Liver (tissue), 8 donors: ENCODE measurements at regions not wholly inside any gene's neighbourhood (a gene's known extent, or its start where the extent isn't known, plus 50 kb on each side); places are given as distances from the start of the nearest gene placed in this dataset.

Experiments used
- DNase-seq: peaks from one replicate; pipeline ENCODE4 v3.0.0-alpha.2; 2017; ENCODE audit warnings: low spot score
- H3K27ac ChIP-seq, 2 donors: one replicate each; pipeline ENCODE4 v1.7.0; 2013; ENCODE audit warnings: inconsistent platforms in 2 of 2, low read length in 2 of 2, control low read depth in 1 of 2, low read depth in 1 of 2, mild to moderate bottlenecking in 1 of 2
- H3K27me3 ChIP-seq, 4 donors: one replicate each; pipeline versions ENCODE4 v1.6.1 to v1.7.0; 2013; ENCODE audit warnings: low read length in 3 of 4, inconsistent platforms in 1 of 4, mild to moderate bottlenecking in 1 of 4, moderate library complexity in 1 of 4; ENCODE audit not compliant: control insufficient read depth in 4 of 4, insufficient read depth in 4 of 4
- H3K36me3 ChIP-seq, 4 donors: one replicate each; pipeline versions ENCODE4 v1.6.1 to v1.7.0; 2013; ENCODE audit warnings: low read length in 3 of 4, mild to moderate bottlenecking in 3 of 4, low read depth in 1 of 4, moderate library complexity in 1 of 4; ENCODE audit not compliant: control insufficient read depth in 4 of 4, insufficient read depth in 3 of 4
- H3K4me1 ChIP-seq, 4 donors: one replicate each; pipeline versions ENCODE4 v1.6.1 to v1.7.0; 2013; ENCODE audit warnings: low read length in 3 of 4, mild to moderate bottlenecking in 3 of 4, moderate library complexity in 1 of 4; ENCODE audit not compliant: control insufficient read depth in 4 of 4, insufficient read depth in 4 of 4
- H3K4me3 ChIP-seq, 3 donors: one replicate each; pipeline versions ENCODE4 v1.6.1 to v1.7.0; 2013; ENCODE audit warnings: low read length in 3 of 3, control low read depth in 1 of 3, low read depth in 1 of 3, mild to moderate bottlenecking in 1 of 3
- H3K9ac ChIP-seq, 2 donors: one replicate each; pipeline ENCODE4 v1.7.0; 2013; ENCODE audit warnings: low read length in 2 of 2, mild to moderate bottlenecking in 2 of 2, moderate library complexity in 2 of 2, control low read depth in 1 of 2, low read depth in 1 of 2
- H3K9me3 ChIP-seq, 4 donors: one replicate each; pipeline versions ENCODE4 v1.6.1 to v1.7.0; 2013; ENCODE audit warnings: low read length in 3 of 4; ENCODE audit not compliant: control insufficient read depth in 4 of 4
- ATF3 ChIP-seq: IDR thresholded peaks from 2 replicates; pipeline ENCODE4 v1.6.1; 2016; ENCODE audit warnings: antibody characterized with exemption
- CTCF ChIP-seq: fragments of 150-350 bp; IDR thresholded peaks from 2 replicates; pipeline ENCODE4 v1.5.1; 2017; ENCODE audit warnings: improper control_type of control experiment, low read depth, low read length; ENCODE audit not compliant: missing input control
- EGR1 ChIP-seq, 2 donors: IDR thresholded peaks; 2 replicates each; pipeline ENCODE4 v1.6.1; 2016 to 2018; ENCODE audit warnings: antibody characterized with exemption in 2 of 2, low read depth in 2 of 2
- FOXA1 ChIP-seq: IDR thresholded peaks from 2 replicates; pipeline ENCODE4 v1.6.1; 2016; ENCODE audit warnings: antibody characterized with exemption
- FOXA2 ChIP-seq: IDR thresholded peaks from 2 replicates; pipeline ENCODE4 v1.6.1; 2016; ENCODE audit warnings: antibody characterized with exemption
- GABPA ChIP-seq, 2 donors: IDR thresholded peaks in 1 of 2; conservative IDR thresholded peaks in 1 of 2; 2 replicates each; pipeline ENCODE4 v1.6.1; 2016; ENCODE audit warnings: antibody characterized with exemption in 2 of 2, mild to moderate bottlenecking in 1 of 2, moderate library complexity in 1 of 2
- JUND ChIP-seq, 2 donors: IDR thresholded peaks; 2 replicates each; pipeline ENCODE4 v1.6.1; 2016; ENCODE audit warnings: antibody characterized with exemption in 2 of 2
- MAX ChIP-seq: IDR thresholded peaks from 2 replicates; pipeline ENCODE4 v1.6.1; 2016; ENCODE audit warnings: antibody characterized with exemption
- RAD21 ChIP-seq, 2 donors: IDR thresholded peaks; 2 replicates each; pipeline ENCODE4 v1.6.1; 2016; ENCODE audit warnings: antibody characterized with exemption in 2 of 2, mild to moderate bottlenecking in 2 of 2
- REST ChIP-seq: IDR thresholded peaks from 2 replicates; pipeline ENCODE4 v1.6.1; 2016; ENCODE audit warnings: antibody characterized with exemption, mild to moderate bottlenecking
- RXRA ChIP-seq, 2 donors: IDR thresholded peaks; 2 replicates each; pipeline ENCODE4 v1.6.1; 2017 to 2018; ENCODE audit warnings: antibody characterized with exemption in 2 of 2, mild to moderate bottlenecking in 1 of 2
- SP1 ChIP-seq: IDR thresholded peaks from 2 replicates; pipeline ENCODE4 v1.6.1; 2018; ENCODE audit warnings: antibody characterized with exemption, mild to moderate bottlenecking
- TAF1 ChIP-seq: conservative IDR thresholded peaks from 2 replicates; pipeline ENCODE4 v1.6.1; 2016; ENCODE audit warnings: antibody characterized with exemption, mild to moderate bottlenecking
- YY1 ChIP-seq: IDR thresholded peaks from 2 replicates; pipeline ENCODE4 v1.6.1; 2016; ENCODE audit warnings: antibody characterized with exemption, mild to moderate bottlenecking
- ZBTB33 ChIP-seq: IDR thresholded peaks from 2 replicates; pipeline ENCODE4 v1.6.1; 2016; ENCODE audit warnings: antibody characterized with exemption
- WGBS: extraction: QIAGEN DNeasy Blood & Tissue Kit; methylation state at CpG from one replicate; pipeline ENCODE4 v1.1.7; 2013; 5-methylcytosine and 5-hydroxymethylcytosine counted together
- donor health status: healthy.
- donor health status: healthy.
- donor health status: healthy.
- donor health status: healthy.
- donor health status: healthy.

GRCh38 chr20:10925767-10926166 is 252.0 kb upstream of the JAG1 start:
- Histone ChIP-seq H3K27me3 (no peaks in the 10 kb centered on the region), H3K9me3 (no peaks in the 10 kb centered on the region), H3K4me3 (no peak overlapping the region), H3K36me3 (no peaks in the 10 kb centered on the region), H3K27ac (no peak overlapping the region), H3K9ac (no peak overlapping the region), H3K4me1 (no peaks in the 10 kb centered on the region)
- TF ChIP-seq REST (no peak), MAX (no peak), RXRA (IDR thresholded peaks at IDR 0.05) (no peak), FOXA2 (no peak), CTCF (no peak), SP1 (no peak), RAD21 (IDR thresholded peaks at IDR 0.05) (no peak)
- no peak for DNase-seq
- 54% methylated on average over 3 of the region's 3 CpGs for WGBS

GRCh38 chr20:10927011-10927583 is 253.3 kb upstream of the JAG1 start:
- Histone ChIP-seq H3K4me1 (no peaks in the 10 kb centered on the region), H3K27me3 (no peaks in the 10 kb centered on the region)
- 90% methylated on average over 5 of the region's 5 CpGs for WGBS

More at GRCh38 chr20:10927011-10927583, 253.3 kb upstream of the JAG1 start:
- H3K9ac ChIP-seq, result no peak overlapping the region
- DNase-seq, result no peak
- H3K4me3 ChIP-seq, result no peak overlapping the region
- TF ChIP-seq JUND (IDR thresholded peaks at IDR 0.05) (no peak), GABPA (IDR thresholded peaks at IDR 0.05 in 1 of 2, conservative IDR thresholded peaks at IDR 0.05 in 1 of 2) (no peak), SP1 (no peak), ZBTB33 (no peak), ATF3 (no peak), EGR1 (IDR thresholded peaks at IDR 0.05; ENCODE audit: low read depth in 2 of 2) (no peak), TAF1 (no peak), FOXA1 (no peak), MAX (no peak), FOXA2 (no peak), REST (no peak), YY1 (no peak)
- no peaks in the 10 kb centered on the region for H3K9me3 ChIP-seq
- no peak overlapping the region for H3K27ac ChIP-seq
- H3K36me3 ChIP-seq, result no peaks in the 10 kb centered on the region
